Mesenchymal stem cell (in vitro differentiated cells and primary cell): ENCODE measurements at regions not wholly inside any gene's neighbourhood (a gene's known extent, or its start where the extent isn't known, plus 50 kb on each side); places are given as distances from the start of the nearest gene placed in this dataset.
A peak's percentile ranks its signal among the peaks of the same experiment; 100 is the strongest.

ENCODE experiments used
- DNase-seq: peaks from one replicate; pipeline ENCODE4 v3.0.0-alpha.2; 2013
- H2AFZ ChIP-seq: one replicate; pipeline ENCODE4 v1.6.1; 2013; ENCODE audit warnings: low read depth, mild to moderate bottlenecking, control low read depth, inconsistent platforms, low read length, moderate library complexity
- H2AK5ac ChIP-seq: 2 replicates; pipeline ENCODE4 v1.6.1; 2013; ENCODE audit warnings: low read length, moderate library complexity, mild to moderate bottlenecking, inconsistent platforms; ENCODE audit not compliant: severe bottlenecking
- H2BK120ac ChIP-seq: one replicate; pipeline ENCODE4 v1.6.1; 2013; ENCODE audit warnings: low read depth, mild to moderate bottlenecking, inconsistent platforms, low read length, moderate library complexity
- H2BK12ac ChIP-seq, 2 experiments: one replicate each; pipeline ENCODE4 v1.6.1; 2013; ENCODE audit warnings: inconsistent platforms in 2 of 2, low read length in 2 of 2, mild to moderate bottlenecking in 2 of 2, moderate library complexity in 2 of 2, control low read depth in 1 of 2
- H2BK15ac ChIP-seq: one replicate; pipeline ENCODE4 v1.6.1; 2013; ENCODE audit warnings: mild to moderate bottlenecking, low read depth, inconsistent platforms; ENCODE audit not compliant: poor library complexity, severe bottlenecking
- H2BK5ac ChIP-seq: 2 replicates; pipeline ENCODE4 v1.6.1; 2013; ENCODE audit warnings: low read depth, mild to moderate bottlenecking, low read length, control low read depth, inconsistent platforms; ENCODE audit not compliant: poor library complexity, severe bottlenecking
- H3K14ac ChIP-seq, 2 experiments: one replicate each; pipeline ENCODE4 v1.6.1; 2013; ENCODE audit warnings: inconsistent platforms in 2 of 2, low read length in 2 of 2, control low read depth in 1 of 2, mild to moderate bottlenecking in 1 of 2, moderate library complexity in 1 of 2
- H3K18ac ChIP-seq, 2 experiments: one replicate each; pipeline ENCODE4 v1.6.1; 2013; ENCODE audit warnings: inconsistent platforms in 2 of 2, low read length in 2 of 2, control low read depth in 1 of 2, low read depth in 1 of 2, mild to moderate bottlenecking in 1 of 2
- H3K23ac ChIP-seq, 2 experiments: one replicate each; pipeline ENCODE4 v1.6.1; 2013; ENCODE audit warnings: inconsistent platforms in 2 of 2, low read length in 2 of 2, mild to moderate bottlenecking in 2 of 2, moderate library complexity in 2 of 2, control low read depth in 1 of 2
- H3K27ac ChIP-seq: 2 replicates; pipeline ENCODE4 v1.5.1; 2013; ENCODE audit warnings: mild to moderate bottlenecking, moderate library complexity, low read length, control low read depth, inconsistent platforms; ENCODE audit not compliant: poor library complexity, severe bottlenecking
- H3K27me3 ChIP-seq, 2 experiments: 2 replicates each; pipeline versions ENCODE4 v1.6.1 to v1.7.0; 2013; ENCODE audit warnings: low read length in 2 of 2, mild to moderate bottlenecking in 2 of 2, moderate library complexity in 2 of 2, control low read depth in 1 of 2, inconsistent platforms in 1 of 2; ENCODE audit not compliant: control insufficient read depth in 1 of 2, insufficient read depth in 1 of 2
- H3K36me3 ChIP-seq, 2 experiments: 2 replicates each; pipeline versions ENCODE4 v1.6.1 to v1.7.0; 2013; ENCODE audit warnings: low read length in 2 of 2, control low read depth in 1 of 2, inconsistent platforms in 1 of 2, low read depth in 1 of 2, mild to moderate bottlenecking in 1 of 2; ENCODE audit not compliant: insufficient read depth in 2 of 2, control insufficient read depth in 1 of 2
- H3K4ac ChIP-seq, 2 experiments: one replicate each; pipeline ENCODE4 v1.6.1; 2013; ENCODE audit warnings: inconsistent platforms in 2 of 2, low read length in 2 of 2, mild to moderate bottlenecking in 2 of 2, moderate library complexity in 2 of 2, control low read depth in 1 of 2, low read depth in 1 of 2
- H3K4me1 ChIP-seq: 2 replicates; pipeline ENCODE4 v1.6.1; 2013; ENCODE audit warnings: low read depth, low read length, control low read depth; ENCODE audit not compliant: control insufficient read depth, insufficient read depth
- H3K4me2 ChIP-seq: 2 replicates; pipeline ENCODE4 v1.6.1; 2013; ENCODE audit warnings: low read length, mild to moderate bottlenecking, inconsistent platforms; ENCODE audit not compliant: poor library complexity, severe bottlenecking
- H3K4me3 ChIP-seq, 2 experiments: 2 replicates each; pipeline versions ENCODE4 v1.5.1 to v1.7.0; 2013; ENCODE audit warnings: low read length in 2 of 2, mild to moderate bottlenecking in 2 of 2, control low read depth in 1 of 2, low read depth in 1 of 2; ENCODE audit not compliant: insufficient read depth in 1 of 2
- H3K79me1 ChIP-seq: replicated peaks from 2 replicates; pipeline ENCODE4 v1.6.1; 2013; ENCODE audit warnings: mild to moderate bottlenecking, control low read depth, low read length, inconsistent platforms; ENCODE audit not compliant: poor library complexity, severe bottlenecking
- H3K9ac ChIP-seq: 2 replicates; pipeline ENCODE4 v1.7.0; 2013; ENCODE audit warnings: mild to moderate bottlenecking, low read length, moderate library complexity
- H3K9me3 ChIP-seq: 2 replicates; pipeline ENCODE4 v1.7.0; 2013; ENCODE audit warnings: mild to moderate bottlenecking, low read length; ENCODE audit not compliant: control insufficient read depth
- H4K8ac ChIP-seq: one replicate; pipeline ENCODE4 v1.6.1; 2013; ENCODE audit warnings: inconsistent platforms, mild to moderate bottlenecking, low read length, moderate library complexity
- H4K91ac ChIP-seq: one replicate; pipeline ENCODE4 v1.6.1; 2013; ENCODE audit warnings: mild to moderate bottlenecking, low read length, inconsistent platforms
- whole genome bisulfite sequencing: methylation state at CpG from one replicate; pipeline ENCODE4 v1.1.7; 2013; ENCODE audit warnings: mixed read lengths; 5-methylcytosine and 5-hydroxymethylcytosine counted together

DNA sequence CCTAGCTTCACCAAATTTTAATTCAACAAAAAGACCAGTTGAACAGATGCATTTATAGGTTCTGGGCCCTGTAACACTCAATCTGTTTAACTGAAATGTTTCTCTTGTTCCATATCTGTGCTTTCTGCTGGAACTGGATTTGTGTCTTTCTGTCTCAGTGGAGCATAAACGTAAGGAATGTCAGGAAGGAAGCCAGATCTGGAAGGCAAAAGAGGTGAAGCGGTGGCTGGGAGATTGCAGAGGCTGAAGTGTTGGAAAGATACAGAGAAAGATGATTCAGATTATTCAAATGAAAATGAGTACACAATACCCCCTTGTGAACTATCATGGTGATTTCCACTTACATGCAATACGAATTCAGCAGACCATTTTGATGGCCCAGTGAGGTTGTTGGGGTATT, 406.8 kb downstream of the BRINP1 start:
- no peak overlapping the region for H3K4ac ChIP-seq
- no peak overlapping the region for H3K14ac ChIP-seq
- H4K91ac ChIP-seq, result no peak overlapping the region
- H3K18ac ChIP-seq, result no peak overlapping the region
- no peaks in the 10 kb centered on the region for H3K9me3 ChIP-seq
- DNase-seq, result peak; percentile 10
- no peak overlapping the region for H2AK5ac ChIP-seq
- H2BK120ac ChIP-seq, result no peak overlapping the region
- 17% methylated on average over 1 of the region's 3 CpGs for WGBS
- no peaks in the 10 kb centered on the region for H3K27me3 ChIP-seq
- no peak overlapping the region for H2BK15ac ChIP-seq
- H3K27ac ChIP-seq, result peak overlapping the region; percentile 86
- no peaks in the 10 kb centered on the region for H3K36me3 ChIP-seq
- H3K4me2 ChIP-seq, result no peak overlapping the region
- peaks cover 2% of the 10 kb centered on the region for H3K4me1 ChIP-seq
- peak overlapping the region; percentile 69 for H3K9ac ChIP-seq
- no peak overlapping the region for H2AFZ ChIP-seq
- H2BK12ac ChIP-seq, result no peak overlapping the region
- no peak overlapping the region for H4K8ac ChIP-seq
- H3K4me3 ChIP-seq, result no peak overlapping the region
- H2BK5ac ChIP-seq, result no peak overlapping the region
- H3K23ac ChIP-seq, result no peak overlapping the region
- no peaks in the 10 kb centered on the region for H3K79me1 ChIP-seq

DNA sequence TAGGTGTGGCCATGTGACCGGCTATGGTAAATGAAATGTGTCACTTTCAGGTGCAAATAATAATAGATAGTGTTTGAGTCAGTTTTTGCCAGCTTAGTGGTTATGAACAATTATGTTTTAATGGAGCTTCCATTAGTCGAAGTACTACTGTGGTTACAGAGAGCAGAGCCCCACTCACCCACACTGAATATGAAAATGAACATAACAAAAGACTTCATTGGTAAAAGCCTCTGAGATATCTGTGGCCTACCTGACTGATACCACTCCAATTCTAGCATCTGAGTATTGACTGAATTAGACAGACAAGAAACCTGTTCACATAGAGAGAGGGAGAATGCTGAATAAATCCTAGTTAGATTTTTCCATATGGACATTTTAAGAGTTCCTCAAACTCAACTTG, 405.6 kb downstream of the BRINP1 start:
- H3K36me3 ChIP-seq, result no peaks in the 10 kb centered on the region
- H2AFZ ChIP-seq, result no peak overlapping the region
- H3K4me2 ChIP-seq, result no peak overlapping the region
- H3K14ac ChIP-seq, result no peak overlapping the region
- no peak overlapping the region for H3K4me3 ChIP-seq
- H3K23ac ChIP-seq, result no peak overlapping the region
- H2BK15ac ChIP-seq, result no peak overlapping the region
- no peaks in the 10 kb centered on the region for H3K79me1 ChIP-seq
- no peak overlapping the region for H3K9ac ChIP-seq
- no peak overlapping the region for H2BK120ac ChIP-seq
- no peaks in the 10 kb centered on the region for H3K9me3 ChIP-seq
- H2BK5ac ChIP-seq, result no peak overlapping the region
- no peak overlapping the region for H2AK5ac ChIP-seq
- no peak overlapping the region for H4K8ac ChIP-seq
- H3K18ac ChIP-seq, result no peak overlapping the region
- H3K4me1 ChIP-seq, result peaks cover 2% of the 10 kb centered on the region
- H3K27me3 ChIP-seq, result no peaks in the 10 kb centered on the region
- no peak for DNase-seq
- WGBS, result 100% methylated on average over 1 of the region's 2 CpGs
- no peak overlapping the region for H2BK12ac ChIP-seq
- H4K91ac ChIP-seq, result no peak overlapping the region
- H3K27ac ChIP-seq, result no peak overlapping the region
- H3K4ac ChIP-seq, result no peak overlapping the region

DNA sequence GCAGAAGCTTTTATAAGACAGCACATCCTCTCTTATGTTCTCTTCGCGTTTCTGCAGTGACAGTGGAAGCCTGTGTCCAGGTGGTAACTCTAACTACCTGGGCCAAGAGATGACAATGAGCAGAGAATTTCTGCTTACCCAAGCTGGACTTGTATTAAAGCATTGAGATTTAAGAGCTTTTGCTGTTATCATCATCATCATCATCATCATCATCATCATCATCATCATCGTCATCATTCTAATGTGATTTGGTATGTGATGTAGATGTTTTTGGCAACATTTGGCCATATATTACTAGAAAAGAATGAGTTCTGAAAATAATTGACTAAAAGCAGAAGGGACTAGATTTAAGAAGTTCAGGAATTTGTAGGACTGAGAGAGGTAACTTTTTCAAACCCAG, 401.3 kb downstream of the BRINP1 start:
- Histone ChIP-seq H3K4me3 (no peak overlapping the region), H3K4me2 (no peak overlapping the region), H3K27ac (no peak overlapping the region), H2BK15ac (no peak overlapping the region), H3K14ac (no peak overlapping the region), H3K9ac (no peak overlapping the region), H3K23ac (no peak overlapping the region), H3K18ac (no peak overlapping the region), H3K36me3 (no peaks in the 10 kb centered on the region), H3K4ac (no peak overlapping the region), H4K8ac (no peak overlapping the region), H4K91ac (no peak overlapping the region), H2BK120ac (no peak overlapping the region), H3K27me3 (no peaks in the 10 kb centered on the region), H2BK5ac (no peak overlapping the region), H3K79me1 (no peaks in the 10 kb centered on the region), H2BK12ac (no peak overlapping the region), H2AK5ac (no peak overlapping the region), H3K4me1 (peaks cover under 1% of the 10 kb centered on the region), H3K9me3 (no peaks in the 10 kb centered on the region), H2AFZ (no peak overlapping the region)
- 100% methylated on average over 3 of the region's 3 CpGs for WGBS
- no peak for DNase-seq

DNA sequence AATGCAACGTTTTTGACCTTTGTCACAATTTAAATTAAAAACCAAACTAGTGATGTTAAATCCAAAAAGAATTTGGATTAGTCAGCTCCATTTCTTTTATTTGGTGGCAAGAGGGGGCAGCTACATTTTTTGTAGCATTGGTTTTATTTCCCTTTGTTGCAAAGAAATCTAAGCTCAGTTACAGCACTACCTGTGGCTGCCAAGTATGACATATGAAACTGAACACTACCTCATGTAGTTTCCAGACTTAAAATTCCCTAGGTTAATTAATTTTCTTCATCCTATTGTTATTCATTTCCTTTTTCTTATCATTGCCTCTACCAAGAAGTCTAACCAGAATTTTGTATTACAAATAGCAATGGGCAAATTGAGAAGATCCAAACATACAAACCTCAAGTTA, 393.5 kb downstream of the BRINP1 start:
- Histone ChIP-seq H2BK5ac (no peak overlapping the region), H3K9me3 (no peaks in the 10 kb centered on the region), H3K27me3 (no peaks in the 10 kb centered on the region), H4K91ac (no peak overlapping the region), H4K8ac (no peak overlapping the region), H3K36me3 (no peaks in the 10 kb centered on the region), H3K4me2 (no peak overlapping the region), H3K4ac (no peak overlapping the region), H3K4me1 (no peaks in the 10 kb centered on the region), H3K79me1 (no peaks in the 10 kb centered on the region), H2BK120ac (no peak overlapping the region), H2BK15ac (no peak overlapping the region), H3K18ac (no peak overlapping the region), H3K4me3 (no peak overlapping the region), H3K27ac (no peak overlapping the region), H2AK5ac (no peak overlapping the region), H2AFZ (no peak overlapping the region), H3K9ac (no peak overlapping the region), H3K23ac (no peak overlapping the region), H2BK12ac (no peak overlapping the region), H3K14ac (no peak overlapping the region)
- no peak for DNase-seq
- no CpG with 5 or more reads among the region's 1 CpG for WGBS
